ENCODE measurements at regions not wholly inside any gene's neighbourhood (a gene's known extent, or its start where the extent isn't known, plus 50 kb on each side); places are given as distances from the start of the nearest gene placed in this dataset.

DNA sequence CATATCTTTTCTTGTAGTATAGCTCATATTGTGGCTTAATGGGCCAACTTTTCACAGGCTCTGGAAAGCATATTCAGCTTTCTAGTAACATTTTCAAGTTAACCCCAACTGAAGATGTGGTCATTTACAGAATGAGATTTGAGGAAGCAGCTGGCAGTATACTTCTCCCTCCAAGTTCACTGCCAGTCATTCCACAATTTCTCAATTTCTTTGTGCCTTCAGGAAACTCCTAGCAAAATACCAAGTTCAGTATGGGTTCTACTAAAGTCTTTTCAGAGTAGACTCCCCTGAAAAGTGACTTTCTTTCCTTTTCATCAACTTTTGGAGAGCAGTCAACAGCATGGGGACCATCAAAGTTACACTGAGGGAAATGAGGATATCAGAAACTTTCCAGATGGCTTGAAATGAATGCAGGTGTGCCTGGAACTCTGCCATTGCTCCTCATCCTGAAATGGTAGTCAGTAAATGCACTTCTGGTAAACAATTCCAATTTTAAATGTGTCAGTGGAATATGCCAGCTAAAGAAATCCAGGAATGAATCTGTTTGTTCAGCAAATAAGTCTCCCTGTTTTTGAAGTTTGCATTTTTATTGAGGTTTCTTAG, 81.5 kb upstream of the TEX13D start:
- TF ChIP-seq POLR2AphosphoS5 (IDR thresholded peaks at IDR 0.05; ENCODE audit: low read depth, low read length) (no peak), POLR2A (IDR thresholded peaks at IDR 0.05; ENCODE audit: low read depth, low read length) (no peak), TAF1 (IDR thresholded peaks at IDR 0.05; ENCODE audit: borderline replicate concordance, low read depth, low read length) (no peak)

Measured in GM12892 (cell line).